ENCODE measurements at regions not wholly inside any gene's neighbourhood (a gene's known extent, or its start where the extent isn't known, plus 50 kb on each side); places are given as distances from the start of the nearest gene placed in this dataset.

GRCh38 chr2:150608341-150608740 is 120.9 kb upstream of the RND3 start:
- TF ChIP-seq, protein P1, sequence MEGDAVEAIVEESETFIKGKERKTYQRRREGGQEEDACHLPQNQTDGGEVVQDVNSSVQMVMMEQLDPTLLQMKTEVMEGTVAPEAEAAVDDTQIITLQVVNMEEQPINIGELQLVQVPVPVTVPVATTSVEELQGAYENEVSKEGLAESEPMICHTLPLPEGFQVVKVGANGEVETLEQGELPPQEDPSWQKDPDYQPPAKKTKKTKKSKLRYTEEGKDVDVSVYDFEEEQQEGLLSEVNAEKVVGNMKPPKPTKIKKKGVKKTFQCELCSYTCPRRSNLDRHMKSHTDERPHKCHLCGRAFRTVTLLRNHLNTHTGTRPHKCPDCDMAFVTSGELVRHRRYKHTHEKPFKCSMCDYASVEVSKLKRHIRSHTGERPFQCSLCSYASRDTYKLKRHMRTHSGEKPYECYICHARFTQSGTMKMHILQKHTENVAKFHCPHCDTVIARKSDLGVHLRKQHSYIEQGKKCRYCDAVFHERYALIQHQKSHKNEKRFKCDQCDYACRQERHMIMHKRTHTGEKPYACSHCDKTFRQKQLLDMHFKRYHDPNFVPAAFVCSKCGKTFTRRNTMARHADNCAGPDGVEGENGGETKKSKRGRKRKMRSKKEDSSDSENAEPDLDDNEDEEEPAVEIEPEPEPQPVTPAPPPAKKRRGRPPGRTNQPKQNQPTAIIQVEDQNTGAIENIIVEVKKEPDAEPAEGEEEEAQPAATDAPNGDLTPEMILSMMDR (IDR thresholded peaks at IDR 0.05) = no peak
- no peak for TF ChIP-seq POLR2A (IDR thresholded peaks at IDR 0.05)

All from testis (tissue), 2 donors.